OCI-LY7 (cell line): ENCODE measurements at regions not wholly inside any gene's neighbourhood (a gene's known extent, or its start where the extent isn't known, plus 50 kb on each side); places are given as distances from the start of the nearest gene placed in this dataset.

Source experiments
- CTCF ChIP-seq: fragments of 200-600 bp; sonication (generic); conservative IDR thresholded peaks from 2 replicates; pipeline ENCODE4 v1.5.1; 2014; ENCODE audit warnings: mild to moderate bottlenecking, antibody characterized with exemption, low read length, moderate library complexity, mixed read lengths
- EZH2phosphoT487 ChIP-seq: fragments of 200-600 bp; sonication (generic); IDR thresholded peaks from 2 replicates; pipeline ENCODE4 v1.6.1; 2018; ENCODE audit warnings: low read depth, borderline replicate concordance, mild to moderate bottlenecking, mixed run types, antibody characterized with exemption, low read length, moderate library complexity, mixed read lengths

- TF ChIP-seq CTCF (no peak), EZH2phosphoT487 (no peak)
Measured at GRCh38 chr14:61223552-61223951, 57.6 kb downstream of the TMEM30B start.
